NB4 (cell line): ENCODE measurements at regions not wholly inside any gene's neighbourhood (a gene's known extent, or its start where the extent isn't known, plus 50 kb on each side); places are given as distances from the start of the nearest gene placed in this dataset.

Experiments
- POLR2A ChIP-seq: IDR thresholded peaks from 2 replicates; pipeline ENCODE4 v1.6.1; 2011; ENCODE audit warnings: mild to moderate bottlenecking; ENCODE audit not compliant: insufficient read length; ENCODE audit errors: extremely low read depth
- TF ChIP-seq, protein P1 (sequence below): IDR thresholded peaks from one replicate; pipeline ENCODE4 v1.5.1; 2012; ENCODE audit warnings: low read depth, low read length

DNA sequence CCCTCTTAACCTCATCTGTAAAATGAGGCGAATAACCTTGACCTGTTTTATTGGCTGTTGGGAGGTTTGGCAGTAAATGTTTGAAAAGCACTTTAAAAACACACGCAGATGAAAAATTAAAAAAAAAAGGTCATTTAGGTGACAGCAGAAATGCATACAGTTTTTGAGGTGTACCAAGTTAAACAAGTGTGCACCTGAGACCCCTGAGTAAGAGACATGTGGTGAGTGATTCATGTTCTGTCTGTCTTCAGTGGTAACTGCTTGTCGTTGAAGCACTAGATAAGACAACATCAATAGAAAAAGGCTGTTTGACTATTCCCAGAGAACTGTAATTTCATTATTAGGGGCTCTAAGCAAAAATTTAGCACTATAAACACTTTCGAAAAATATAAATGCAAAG is 608.4 kb upstream of the PITX2 start:
- TF ChIP-seq, protein P1, sequence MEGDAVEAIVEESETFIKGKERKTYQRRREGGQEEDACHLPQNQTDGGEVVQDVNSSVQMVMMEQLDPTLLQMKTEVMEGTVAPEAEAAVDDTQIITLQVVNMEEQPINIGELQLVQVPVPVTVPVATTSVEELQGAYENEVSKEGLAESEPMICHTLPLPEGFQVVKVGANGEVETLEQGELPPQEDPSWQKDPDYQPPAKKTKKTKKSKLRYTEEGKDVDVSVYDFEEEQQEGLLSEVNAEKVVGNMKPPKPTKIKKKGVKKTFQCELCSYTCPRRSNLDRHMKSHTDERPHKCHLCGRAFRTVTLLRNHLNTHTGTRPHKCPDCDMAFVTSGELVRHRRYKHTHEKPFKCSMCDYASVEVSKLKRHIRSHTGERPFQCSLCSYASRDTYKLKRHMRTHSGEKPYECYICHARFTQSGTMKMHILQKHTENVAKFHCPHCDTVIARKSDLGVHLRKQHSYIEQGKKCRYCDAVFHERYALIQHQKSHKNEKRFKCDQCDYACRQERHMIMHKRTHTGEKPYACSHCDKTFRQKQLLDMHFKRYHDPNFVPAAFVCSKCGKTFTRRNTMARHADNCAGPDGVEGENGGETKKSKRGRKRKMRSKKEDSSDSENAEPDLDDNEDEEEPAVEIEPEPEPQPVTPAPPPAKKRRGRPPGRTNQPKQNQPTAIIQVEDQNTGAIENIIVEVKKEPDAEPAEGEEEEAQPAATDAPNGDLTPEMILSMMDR, result no peak
- no peak for TF ChIP-seq POLR2A
